Uterus (tissue), 2 donors: ENCODE measurements at regions not wholly inside any gene's neighbourhood (a gene's known extent, or its start where the extent isn't known, plus 50 kb on each side); places are given as distances from the start of the nearest gene placed in this dataset.

Experiments
- POLR2A ChIP-seq, 2 donors: fragments of 450-650 bp; IDR thresholded peaks; one replicate each; pipeline ENCODE4 v1.6.1; 2016; ENCODE audit warnings: antibody characterized with exemption in 2 of 2, mild to moderate bottlenecking in 1 of 2, moderate library complexity in 1 of 2
- TF ChIP-seq, protein P1 (sequence below), 4 experiments: fragments of 200-600 bp in 2 of 4; fragments of 450-650 bp in 2 of 4; sonication (generic) in 2 of 4; IDR thresholded peaks; one replicate each; pipeline ENCODE4 v1.5.1; 2016 to 2019; ENCODE audit warnings: antibody characterized with exemption in 4 of 4, mild to moderate bottlenecking in 2 of 4, moderate library complexity in 1 of 4

- TF ChIP-seq, protein P1, sequence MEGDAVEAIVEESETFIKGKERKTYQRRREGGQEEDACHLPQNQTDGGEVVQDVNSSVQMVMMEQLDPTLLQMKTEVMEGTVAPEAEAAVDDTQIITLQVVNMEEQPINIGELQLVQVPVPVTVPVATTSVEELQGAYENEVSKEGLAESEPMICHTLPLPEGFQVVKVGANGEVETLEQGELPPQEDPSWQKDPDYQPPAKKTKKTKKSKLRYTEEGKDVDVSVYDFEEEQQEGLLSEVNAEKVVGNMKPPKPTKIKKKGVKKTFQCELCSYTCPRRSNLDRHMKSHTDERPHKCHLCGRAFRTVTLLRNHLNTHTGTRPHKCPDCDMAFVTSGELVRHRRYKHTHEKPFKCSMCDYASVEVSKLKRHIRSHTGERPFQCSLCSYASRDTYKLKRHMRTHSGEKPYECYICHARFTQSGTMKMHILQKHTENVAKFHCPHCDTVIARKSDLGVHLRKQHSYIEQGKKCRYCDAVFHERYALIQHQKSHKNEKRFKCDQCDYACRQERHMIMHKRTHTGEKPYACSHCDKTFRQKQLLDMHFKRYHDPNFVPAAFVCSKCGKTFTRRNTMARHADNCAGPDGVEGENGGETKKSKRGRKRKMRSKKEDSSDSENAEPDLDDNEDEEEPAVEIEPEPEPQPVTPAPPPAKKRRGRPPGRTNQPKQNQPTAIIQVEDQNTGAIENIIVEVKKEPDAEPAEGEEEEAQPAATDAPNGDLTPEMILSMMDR (IDR thresholded peaks at IDR 0.05): no peak
- no peak for TF ChIP-seq POLR2A (IDR thresholded peaks at IDR 0.05)
Measured at GRCh38 chr2:105641389-105641811, 103.3 kb upstream of the NCK2 start.
